ENCODE measurements at regions not wholly inside any gene's neighbourhood (a gene's known extent, or its start where the extent isn't known, plus 50 kb on each side); places are given as distances from the start of the nearest gene placed in this dataset.

- no peak for DNase-seq
- Mint-ChIP-seq H3K4me3 (no peak overlapping the region), H3K27ac (no peak overlapping the region), H3K36me3 (ENCODE audit: insufficient read depth in 1 of 3, low read depth in 3 of 3) (peaks cover 16 to 26% (median 24%) of the 10 kb centered on the region in 3 experiments), H3K4me1 (peaks cover under 1% of the 10 kb centered on the region in 2 experiments; a peak in 2 of 4 replicates), H3K27me3 (ENCODE audit: low read depth) (peaks cover 2% of the 10 kb centered on the region), H3K9me3 (peaks cover 32 to 47% of the 10 kb centered on the region in 2 experiments)
- Histone ChIP-seq H3K4me1 (ENCODE audit: insufficient read depth, low read length) (no peaks in the 10 kb centered on the region), H3K27ac (ENCODE audit: insufficient read length, low read depth, low read length) (no peak overlapping the region), H2BK15ac (ENCODE audit: low read depth, low read length) (no peak overlapping the region), H3K79me2 (ENCODE audit: insufficient read depth, low read length) (no peaks in the 10 kb centered on the region), H2BK120ac (ENCODE audit: low read depth, low read length, poor library complexity, severe bottlenecking) (no peak overlapping the region), H3K56ac (ENCODE audit: insufficient read length, low read depth, low read length) (no peak overlapping the region), H3K23me2 (ENCODE audit: insufficient read length, low read depth, low read length, poor library complexity, severe bottlenecking) (no peaks in the 10 kb centered on the region), H3K4ac (ENCODE audit: low read depth, low read length) (no peak overlapping the region), H3T11ph (ENCODE audit: low read length) (no peak overlapping the region), H2BK20ac (ENCODE audit: low read depth, low read length, poor library complexity, severe bottlenecking) (peak overlapping the region; percentile 45), H4K20me1 (ENCODE audit: control insufficient read depth, insufficient read depth, insufficient read length) (no peaks in the 10 kb centered on the region), H3K27me3 (ENCODE audit: insufficient read depth, low read length) (no peaks in the 10 kb centered on the region), H3K18ac (ENCODE audit: insufficient read length, low read depth, low read length) (no peak overlapping the region), H3K79me1 (ENCODE audit: insufficient read depth, low read depth, low read length, poor library complexity, severe bottlenecking) (no peaks in the 10 kb centered on the region), H2AK5ac (ENCODE audit: insufficient read length, low read length) (no peak overlapping the region), H4K91ac (ENCODE audit: insufficient read length, low read depth, low read length) (no peak overlapping the region), H3K4me2 (ENCODE audit: insufficient read depth, insufficient read length, low read length) (no peak overlapping the region), H3K14ac (ENCODE audit: insufficient read depth, low read length) (no peak overlapping the region), H4K5ac (ENCODE audit: insufficient read length, low read depth, low read length) (no peak overlapping the region), H3K9ac (ENCODE audit: extremely low read depth, insufficient read length, low read length) (no peak overlapping the region), H2BK12ac (ENCODE audit: insufficient read length, low read depth, low read length) (no peak overlapping the region), H3K23ac (ENCODE audit: insufficient read length, low read depth, low read length) (no peak overlapping the region), H3K9me3 (ENCODE audit: control insufficient read depth, low read depth, low read length) (no peaks in the 10 kb centered on the region), H4K8ac (replicated peaks; ENCODE audit: insufficient read length, low read depth, low read length) (no peak overlapping the region), H2BK5ac (ENCODE audit: insufficient read length, low read length) (no peak overlapping the region), H2AFZ (ENCODE audit: low read length) (no peak overlapping the region)
- TF ChIP-seq CTCF (conservative IDR thresholded peaks at IDR 0.05): no peak
- no CpG with 5 or more reads among the region's 8 CpGs for WGBS (ENCODE audit: extremely low coverage, insufficient read length, low lambda C conversion rate)
These were observed 166.4 kb upstream of the PIK3R1 start for GRCh38 chr5:68049053-68049713.
